NCI-H2196 treated with DMSO at 0.1 percent for 48 hours (cell line): ENCODE measurements at regions not wholly inside any gene's neighbourhood (a gene's known extent, or its start where the extent isn't known, plus 50 kb on each side); places are given as distances from the start of the nearest gene placed in this dataset.

Experiments used
- DNase-seq: peaks from one replicate; lab custom pipeline; 2025; ENCODE audit not compliant: unreplicated experiment; lab: John Stamatoyannopoulos, UW

DNA sequence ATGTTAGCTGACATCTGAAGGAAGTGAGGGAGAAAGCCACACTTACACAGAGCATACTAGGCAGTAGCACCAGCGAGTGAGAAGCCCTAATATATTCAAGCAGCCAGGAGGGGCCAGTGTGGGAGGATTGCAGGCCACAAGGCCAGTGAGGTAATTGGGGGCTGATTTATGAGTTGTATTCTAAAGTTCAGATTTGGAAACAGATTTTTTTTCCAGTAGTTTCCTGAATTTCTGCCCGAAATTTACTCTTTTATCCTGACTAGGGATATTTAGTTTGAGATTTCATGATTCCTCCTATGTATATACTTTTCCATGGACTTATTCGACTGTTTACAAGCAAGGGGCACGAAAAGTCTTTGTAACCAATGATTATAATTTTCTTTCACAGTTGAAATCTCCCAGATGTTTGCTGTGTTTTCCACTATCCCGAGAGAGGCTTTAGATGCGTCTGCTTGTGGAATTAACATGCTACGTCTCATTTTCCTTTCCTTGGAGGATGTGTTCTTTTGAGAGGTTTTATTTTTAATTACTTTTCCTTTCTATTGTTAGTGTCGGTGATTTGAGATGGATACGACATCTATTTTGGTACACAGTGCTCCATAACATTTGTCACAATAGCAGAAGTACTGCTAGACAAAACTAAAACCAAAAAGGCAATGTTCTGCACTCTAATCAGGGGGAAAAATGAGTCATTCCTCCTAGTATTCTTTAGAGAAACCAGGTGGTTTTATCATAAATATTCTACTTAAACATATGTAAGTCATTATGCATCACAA, 356.3 kb upstream of the HSF2 start:
- no peak for DNase-seq

GRCh38 chr6:122048570-122048969, 350.9 kb upstream of the HSF2 start:
- DNase-seq: no peak

DNA sequence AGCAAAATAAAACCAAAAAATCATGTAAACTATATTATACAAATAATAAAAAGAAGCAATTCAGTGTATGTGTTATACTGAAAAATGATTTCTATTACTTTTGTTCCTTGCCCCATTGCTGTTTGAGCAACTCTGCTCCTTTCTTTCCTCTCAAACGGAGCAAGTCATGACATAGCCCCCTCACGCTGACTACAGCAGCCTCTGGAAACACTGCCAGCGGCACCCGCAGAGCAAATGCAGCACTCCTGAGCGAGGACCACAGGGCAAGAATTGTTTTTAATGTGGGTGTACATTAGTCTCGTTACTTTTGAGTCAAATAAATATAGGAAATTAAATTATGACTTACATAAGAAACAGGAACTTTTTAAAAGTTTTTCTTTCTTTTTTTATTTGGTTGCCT, 350.1 kb upstream of the HSF2 start:
- no peak for DNase-seq

DNA sequence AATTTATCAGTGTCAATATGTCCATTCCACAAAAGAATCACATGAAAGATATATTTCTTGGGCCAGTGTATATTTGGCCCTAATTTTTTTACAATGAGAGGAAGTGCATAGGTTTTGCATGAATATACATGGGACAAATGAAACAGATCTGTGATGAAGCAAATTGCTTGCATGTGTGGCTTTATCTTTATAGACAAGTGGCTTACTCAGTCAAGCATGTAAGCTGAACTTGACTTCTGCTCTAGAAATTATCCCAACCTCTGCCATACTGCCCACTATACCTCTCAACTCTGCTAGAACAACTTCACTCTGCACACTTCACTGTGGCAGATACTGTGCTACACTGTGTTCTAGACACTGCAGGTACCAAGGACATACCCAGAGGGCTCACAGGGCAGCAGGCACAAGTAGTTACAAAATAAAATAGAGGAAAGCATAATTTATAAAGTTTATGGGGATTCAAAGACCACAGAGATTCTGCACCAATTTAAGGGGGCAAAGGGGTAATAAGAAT, 349.2 kb upstream of the HSF2 start:
- no peak for DNase-seq

DNA sequence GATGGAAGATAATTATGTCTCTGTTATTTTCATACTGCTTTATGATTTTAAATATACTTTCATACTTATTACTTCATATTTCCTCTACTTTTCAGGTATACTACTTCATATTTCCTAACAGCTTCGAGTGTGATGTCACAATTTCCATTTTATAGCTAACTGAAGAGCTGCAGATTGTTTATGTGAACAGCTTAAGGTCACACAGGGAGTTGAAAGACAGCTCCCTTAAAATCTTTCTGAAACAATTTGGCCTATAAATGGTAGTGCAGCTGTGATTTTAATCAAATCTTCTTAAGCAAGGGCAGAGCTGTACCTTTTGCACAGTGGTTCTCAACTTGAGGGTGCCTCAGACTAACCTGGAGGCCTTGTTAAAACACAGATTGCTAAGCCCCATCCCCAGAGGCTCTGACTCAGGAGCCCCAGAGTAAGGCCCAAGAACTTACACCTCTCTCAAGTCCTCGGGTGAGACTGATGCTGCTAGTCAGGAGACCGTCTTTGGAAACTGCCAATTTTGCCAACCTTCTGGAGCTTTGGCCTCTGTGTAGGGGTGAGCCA, 347.0 kb upstream of the HSF2 start:
- DNase-seq: no peak

- no peak for DNase-seq
Measured at GRCh38 chr6:122059918-122060317, 339.5 kb upstream of the HSF2 start.

DNA sequence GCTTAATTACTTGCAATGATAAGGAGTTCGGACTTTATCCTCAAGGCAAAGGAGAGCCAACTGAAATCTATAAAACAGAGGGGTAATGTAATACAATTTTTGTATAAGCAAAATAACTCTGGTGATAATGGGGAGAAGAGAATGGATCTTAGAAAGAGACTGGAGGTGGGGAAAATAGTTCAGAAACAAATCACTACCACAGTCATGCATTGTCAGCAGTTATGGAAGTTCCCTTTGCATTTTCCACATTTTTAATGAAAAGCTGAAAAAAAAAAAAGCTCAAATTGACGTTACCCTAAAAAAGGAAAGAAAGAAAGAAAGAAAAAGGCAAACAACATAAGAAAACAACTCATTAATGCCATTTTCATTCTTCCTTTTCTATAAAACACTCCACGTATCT, 337.6 kb upstream of the HSF2 start:
- no peak for DNase-seq

DNA sequence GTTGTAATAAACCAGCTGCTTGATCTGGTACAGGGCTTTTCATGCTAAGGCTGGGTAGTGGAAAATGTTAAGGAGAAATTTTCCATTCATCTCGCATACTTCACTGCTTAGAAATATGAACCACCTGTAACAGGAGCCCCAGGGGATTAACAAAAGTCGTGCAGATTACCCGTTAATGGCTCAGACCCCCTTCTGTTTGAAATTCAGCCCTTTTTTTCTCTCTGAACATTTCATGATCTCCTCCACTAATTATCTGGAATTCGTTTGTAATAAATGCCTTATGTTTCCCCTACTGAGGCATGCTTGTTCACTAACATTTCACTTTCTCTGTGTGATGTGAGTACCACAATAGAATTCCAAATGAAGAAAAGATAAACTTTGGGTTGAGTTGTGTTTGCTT, 336.4 kb upstream of the HSF2 start:
- DNase-seq: no peak

DNA sequence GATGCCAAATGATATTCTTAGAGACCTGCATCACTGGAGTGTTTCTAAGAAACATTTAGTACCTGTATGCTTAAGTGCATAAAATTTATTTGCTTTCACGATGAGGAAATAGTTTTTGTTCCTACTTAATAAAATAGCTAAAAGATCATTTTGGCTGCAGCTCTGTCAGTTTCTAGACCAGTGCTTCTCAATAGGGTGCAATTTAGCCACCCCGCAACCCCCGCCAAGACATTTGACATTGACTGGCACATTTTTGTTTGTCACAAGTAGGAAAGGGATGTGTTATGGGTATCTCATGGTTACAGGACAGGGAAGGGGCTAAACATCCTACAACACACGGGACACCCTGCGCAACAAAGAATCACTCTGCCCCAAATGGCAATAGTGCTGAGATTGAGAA, 335.7 kb upstream of the HSF2 start:
- no peak for DNase-seq

- no peak for DNase-seq
Measured at GRCh38 chr6:122066200-122066599, 333.3 kb upstream of the HSF2 start.

GRCh38 chr6:122068291-122068769, 331.1 kb upstream of the HSF2 start:
- no peak for DNase-seq

- no peak for DNase-seq
Measured at GRCh38 chr6:122069932-122070331, 329.5 kb upstream of the HSF2 start.

GRCh38 chr6:122072014-122072647, 327.3 kb upstream of the HSF2 start:
- no peak for DNase-seq

- no peak for DNase-seq
Measured at GRCh38 chr6:122075084-122075838, 324.2 kb upstream of the HSF2 start.

DNA sequence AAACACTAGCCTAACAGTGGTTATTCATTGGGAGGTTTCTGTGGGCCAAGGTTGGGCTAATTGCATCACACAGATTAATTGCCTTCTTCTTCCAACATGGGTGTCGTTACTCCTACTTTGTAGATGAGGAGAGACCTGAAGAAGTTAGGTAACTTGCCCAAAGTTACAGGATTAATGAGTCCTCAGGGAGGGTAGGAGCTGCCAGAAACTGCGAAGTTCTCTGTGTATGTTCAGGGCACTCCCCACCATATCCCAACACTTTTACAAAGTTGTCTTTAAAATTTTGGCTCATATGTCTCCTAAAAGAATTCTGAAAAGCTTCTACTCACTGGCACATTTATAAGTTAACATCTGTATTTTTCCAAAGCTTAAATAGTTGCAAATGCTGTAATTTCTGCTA, 323.5 kb upstream of the HSF2 start:
- no peak for DNase-seq

GRCh38 chr6:122077603-122078002, 321.8 kb upstream of the HSF2 start:
- no peak for DNase-seq

GRCh38 chr6:122078481-122078880, 321.0 kb upstream of the HSF2 start:
- no peak for DNase-seq

DNA sequence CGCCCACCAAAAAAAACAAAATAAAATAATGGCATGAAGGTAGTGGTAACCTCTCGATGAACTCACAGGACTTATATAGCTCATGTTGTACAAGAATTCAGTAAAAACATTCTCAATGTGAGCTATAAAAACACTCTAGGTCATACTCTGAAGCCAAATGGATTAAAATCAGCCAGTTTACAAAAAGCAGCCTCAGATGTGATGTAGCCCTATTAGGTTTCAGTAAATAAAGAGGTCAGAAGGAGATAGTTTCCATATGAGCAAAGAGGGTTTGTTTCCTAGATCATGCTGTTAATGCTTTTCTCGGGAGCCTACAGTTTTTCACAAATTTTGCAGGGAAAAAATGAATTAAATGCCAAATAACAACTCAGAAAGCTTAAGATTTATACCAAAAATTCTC, 319.5 kb upstream of the HSF2 start:
- DNase-seq: no peak

DNA sequence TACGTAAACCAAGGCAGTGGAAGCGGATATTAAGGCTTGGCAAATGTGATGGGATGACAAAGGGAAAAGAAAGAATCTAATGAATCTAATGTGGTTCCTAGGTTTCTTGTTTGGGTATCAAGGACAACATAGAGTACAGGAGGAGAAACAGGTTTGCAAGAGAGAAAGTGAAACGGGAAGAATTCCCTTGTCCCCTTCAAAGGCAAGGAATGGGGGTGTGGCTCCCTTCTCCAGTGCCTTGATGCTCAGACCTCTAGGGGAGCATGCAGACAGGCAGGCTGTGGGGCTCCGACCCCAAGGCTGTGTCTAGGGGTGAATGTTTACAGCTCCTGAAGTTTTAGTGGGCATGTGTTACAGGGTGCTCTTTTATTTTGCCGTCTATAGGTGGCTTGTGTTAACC, 317.5 kb upstream of the HSF2 start:
- no peak for DNase-seq

- no peak for DNase-seq
Measured at GRCh38 chr6:122082370-122082769, 317.1 kb upstream of the HSF2 start.

DNA sequence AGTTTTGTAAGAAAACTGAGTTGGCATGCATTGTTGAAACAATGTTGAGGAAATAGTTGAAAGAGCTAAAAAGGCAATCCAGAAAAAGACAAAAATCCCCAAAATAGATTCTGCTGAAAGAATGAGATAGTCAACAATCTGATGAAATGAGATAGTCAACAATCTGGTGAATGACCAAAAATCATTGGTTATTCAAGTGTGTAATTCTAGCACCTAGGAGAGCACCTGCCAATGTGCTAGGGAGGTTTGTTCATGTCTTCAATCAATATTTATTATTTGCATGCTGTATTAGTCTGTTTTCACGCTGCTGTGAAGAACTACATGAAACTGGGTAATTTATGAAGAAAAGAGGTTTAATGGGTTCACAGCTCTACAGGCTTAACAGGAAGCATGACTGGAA, 307.1 kb upstream of the HSF2 start:
- no peak for DNase-seq
